ENCODE measurements at regions not wholly inside any gene's neighbourhood (a gene's known extent, or its start where the extent isn't known, plus 50 kb on each side); places are given as distances from the start of the nearest gene placed in this dataset.

GRCh38 chr2:14930441-14930840 is 297.9 kb downstream of the LRATD1 start:
- Histone ChIP-seq H3K27me3 (no peaks in the 10 kb centered on the region), H3K4me1 (no peaks in the 10 kb centered on the region), H3K27ac (no peak overlapping the region), H3K9me3 (no peaks in the 10 kb centered on the region), H3K36me3 (no peaks in the 10 kb centered on the region), H3K4me3 (no peak overlapping the region)
- no peak for ATAC-seq
- in situ Hi-C loops (cut with MboI; ENCODE audit: low sequenced_read_pairs in 4 of 4) (no loop called here), intact Hi-C loops (cut with DNase I; ENCODE audit: low total_unique reads) (no loop called here)
- TF ChIP-seq CTCF (IDR thresholded peaks at IDR 0.05 in 4 of 5, conservative IDR thresholded peaks at IDR 0.05 in 1 of 5) = no peak
- TF ChIP-seq POLR2A (IDR thresholded peaks at IDR 0.05) = no peak
- no peak for DNase-seq

- no peaks in the 10 kb centered on the region for H3K9me3 ChIP-seq
- no peak overlapping the region for H3K27ac ChIP-seq
- no peak overlapping the region for H3K4me3 ChIP-seq
- ATAC-seq (no peak), DNase-seq (no peak)
- H3K36me3 ChIP-seq = no peaks in the 10 kb centered on the region
- in situ Hi-C loops (cut with MboI; ENCODE audit: low sequenced_read_pairs in 4 of 4) (no loop called here), intact Hi-C loops (cut with DNase I; ENCODE audit: low total_unique reads) (no loop called here)
- TF ChIP-seq CTCF (IDR thresholded peaks at IDR 0.05 in 4 of 5, conservative IDR thresholded peaks at IDR 0.05 in 1 of 5) = no peak
- TF ChIP-seq POLR2A (IDR thresholded peaks at IDR 0.05) = no peak
- no peaks in the 10 kb centered on the region for H3K4me1 ChIP-seq
- no peaks in the 10 kb centered on the region for H3K27me3 ChIP-seq
Observed at GRCh38 chr2:14932285-14932684, 299.8 kb downstream of the LRATD1 start.

GRCh38 chr2:14933753-14934152 is 301.2 kb downstream of the LRATD1 start:
- no peaks in the 10 kb centered on the region for H3K4me1 ChIP-seq
- in situ Hi-C loops (cut with MboI; ENCODE audit: low sequenced_read_pairs in 4 of 4) (no loop called here), intact Hi-C loops (cut with DNase I; ENCODE audit: low total_unique reads) (no loop called here)
- no peaks in the 10 kb centered on the region for H3K36me3 ChIP-seq
- ATAC-seq (no peak), DNase-seq (no peak)
- no peaks in the 10 kb centered on the region for H3K27me3 ChIP-seq
- TF ChIP-seq POLR2A (IDR thresholded peaks at IDR 0.05) (no peak), CTCF (IDR thresholded peaks at IDR 0.05 in 4 of 5, conservative IDR thresholded peaks at IDR 0.05 in 1 of 5) (no peak)
- H3K4me3 ChIP-seq = no peak overlapping the region
- no peak overlapping the region for H3K27ac ChIP-seq
- no peaks in the 10 kb centered on the region for H3K9me3 ChIP-seq

- ATAC-seq (no peak), DNase-seq (no peak)
- TF ChIP-seq CTCF (IDR thresholded peaks at IDR 0.05 in 4 of 5, conservative IDR thresholded peaks at IDR 0.05 in 1 of 5) = no peak
- no peak for TF ChIP-seq POLR2A (IDR thresholded peaks at IDR 0.05)
- Histone ChIP-seq H3K27me3 (no peaks in the 10 kb centered on the region), H3K36me3 (no peaks in the 10 kb centered on the region), H3K9me3 (no peaks in the 10 kb centered on the region), H3K27ac (no peak overlapping the region), H3K4me1 (no peaks in the 10 kb centered on the region), H3K4me3 (no peak overlapping the region)
- in situ Hi-C loops (cut with MboI; ENCODE audit: low sequenced_read_pairs in 4 of 4) = no loop called here
- intact Hi-C loops (cut with DNase I; ENCODE audit: low total_unique reads) = no loop called here
Observed at GRCh38 chr2:14936426-14936825, 303.9 kb downstream of the LRATD1 start.

- intact Hi-C loops (cut with DNase I; ENCODE audit: low total_unique reads) = no loop called here
- no peak for ATAC-seq
- no peaks in the 10 kb centered on the region for H3K27me3 ChIP-seq
- no peak for DNase-seq
- no peaks in the 10 kb centered on the region for H3K9me3 ChIP-seq
- no peaks in the 10 kb centered on the region for H3K4me1 ChIP-seq
- in situ Hi-C loops (cut with MboI; ENCODE audit: low sequenced_read_pairs in 4 of 4) = no loop called here
- TF ChIP-seq CTCF (IDR thresholded peaks at IDR 0.05 in 4 of 5, conservative IDR thresholded peaks at IDR 0.05 in 1 of 5) = no peak
- TF ChIP-seq POLR2A (IDR thresholded peaks at IDR 0.05) = no peak
- H3K27ac ChIP-seq = no peak overlapping the region
- no peak overlapping the region for H3K4me3 ChIP-seq
- no peaks in the 10 kb centered on the region for H3K36me3 ChIP-seq
Observed at GRCh38 chr2:14937336-14937735, 304.8 kb downstream of the LRATD1 start.

Data from gastrocnemius medialis (tissue), 4 donors.